ENCODE measurements at regions not wholly inside any gene's neighbourhood (a gene's known extent, or its start where the extent isn't known, plus 50 kb on each side); places are given as distances from the start of the nearest gene placed in this dataset.

- DNase-seq (ENCODE audit: low read depth) = no peak
- no peak for TF ChIP-seq CTCF (conservative IDR thresholded peaks at IDR 0.05; ENCODE audit: low read depth, low read length)
- H3K4me3 ChIP-seq (ENCODE audit: low read depth, low read length) = no peak overlapping the region
Measured at GRCh38 chr1:93013145-93014065, 52.1 kb upstream of the DIPK1A start.

- no peak for DNase-seq (ENCODE audit: low read depth)
- no peak overlapping the region for H3K4me3 ChIP-seq (ENCODE audit: low read depth, low read length)
- no peak for TF ChIP-seq CTCF (conservative IDR thresholded peaks at IDR 0.05; ENCODE audit: low read depth, low read length)
Measured at GRCh38 chr1:93014168-93014567, 52.9 kb upstream of the DIPK1A start.

- H3K4me3 ChIP-seq (ENCODE audit: low read depth, low read length) = no peak overlapping the region
- no peak for TF ChIP-seq CTCF (conservative IDR thresholded peaks at IDR 0.05; ENCODE audit: low read depth, low read length)
- DNase-seq (ENCODE audit: low read depth) = peak; percentile 33
Measured at GRCh38 chr1:93015590-93015989, 54.3 kb upstream of the DIPK1A start.

- no peak overlapping the region for H3K4me3 ChIP-seq (ENCODE audit: low read depth, low read length)
- no peak for TF ChIP-seq CTCF (conservative IDR thresholded peaks at IDR 0.05; ENCODE audit: low read depth, low read length)
- peak; percentile 67 for DNase-seq (ENCODE audit: low read depth)
Measured at GRCh38 chr1:93016171-93016570, 54.9 kb upstream of the DIPK1A start.

- H3K4me3 ChIP-seq (ENCODE audit: low read depth, low read length) = no peak overlapping the region
- TF ChIP-seq CTCF (conservative IDR thresholded peaks at IDR 0.05; ENCODE audit: low read depth, low read length) = peak; percentile 68
- peak; percentile 73 for DNase-seq (ENCODE audit: low read depth)
Measured at GRCh38 chr1:93021539-93022134, 57.4 kb upstream of the MTF2 start.

GRCh38 chr1:93022580-93022979, 56.5 kb upstream of the MTF2 start:
- DNase-seq (ENCODE audit: low read depth) = no peak
- no peak for TF ChIP-seq CTCF (conservative IDR thresholded peaks at IDR 0.05; ENCODE audit: low read depth, low read length)
- H3K4me3 ChIP-seq (ENCODE audit: low read depth, low read length) = no peak overlapping the region
